Stimulated activated naive CD8-positive, alpha-beta T cell treated with anti-CD3 and anti-CD28 coated beads, Interleukin-15, amount 100 ng/mL, for 72 hours (primary cell): ENCODE measurements at regions not wholly inside any gene's neighbourhood (a gene's known extent, or its start where the extent isn't known, plus 50 kb on each side); places are given as distances from the start of the nearest gene placed in this dataset.
"Not testable (repeated sequence)": the region's sequence is repeated elsewhere in the genome, so short reads cannot be mapped to it uniquely, and the experiment has no call there.

ENCODE experiments used
- ATAC-seq: fragments of 150-1000 bp; cut with Tn5 transposase; 2 replicates; pipeline ENCODE4 v1.10.0; 2021; ENCODE audit warnings: mild to moderate bottlenecking, moderate library complexity
- DNase-seq, 2 donors: peaks; one replicate each; pipeline ENCODE4 v3.0.0; 2021 to 2022
- H3K27ac Mint-ChIP-seq, 2 donors: one replicate each; pipeline ENCODE4 v1.8.0; 2022; ENCODE audit warnings: mild to moderate bottlenecking in 2 of 2, mixed read lengths in 2 of 2, moderate library complexity in 2 of 2
- H3K27me3 Mint-ChIP-seq: one replicate; pipeline ENCODE4 v1.8.0; 2022; ENCODE audit warnings: mixed read lengths
- H3K4me1 Mint-ChIP-seq: one replicate; pipeline ENCODE4 v1.8.0; 2022; ENCODE audit warnings: mild to moderate bottlenecking, mixed read lengths
- H3K4me3 Mint-ChIP-seq, 2 donors: one replicate each; pipeline ENCODE4 v1.8.0; 2022; ENCODE audit warnings: mild to moderate bottlenecking in 2 of 2, mixed read lengths in 2 of 2, moderate library complexity in 1 of 2
- H3K9me3 Mint-ChIP-seq, 2 donors: one replicate each; pipeline ENCODE4 v1.8.0; 2022; ENCODE audit warnings: mixed read lengths in 2 of 2

GRCh38 chr7:145520284-145520683 lies 596.3 kb upstream of the CNTNAP2 start:
- H3K27ac Mint-ChIP-seq: no peak overlapping the region
- ATAC-seq: no peak
- no peak overlapping the region for H3K4me3 Mint-ChIP-seq
- H3K27me3 Mint-ChIP-seq: no peaks in the 10 kb centered on the region
- H3K9me3 Mint-ChIP-seq: peaks cover 0 to 7% of the 10 kb centered on the region in 2 donors
- no peaks in the 10 kb centered on the region for H3K4me1 Mint-ChIP-seq
- DNase-seq: no peak

- Mint-ChIP-seq H3K4me1 (no peaks in the 10 kb centered on the region), H3K27ac (no peak overlapping the region), H3K27me3 (no peaks in the 10 kb centered on the region), H3K9me3 (peaks cover 8 to 20% of the 10 kb centered on the region in 2 donors), H3K4me3 (no peak overlapping the region)
- DNase-seq: no peak
- ATAC-seq: no peak
Measured at GRCh38 chr7:145511004-145511403, 605.6 kb upstream of the CNTNAP2 start.

- H3K27ac Mint-ChIP-seq: no peak overlapping the region
- no peaks in the 10 kb centered on the region for H3K4me1 Mint-ChIP-seq
Measured at GRCh38 chr7:145497911-145498525, 618.6 kb upstream of the CNTNAP2 start.

GRCh38 chr7:145490356-145490755 lies 626.2 kb upstream of the CNTNAP2 start:
- DNase-seq (no peak), ATAC-seq (no peak)
- H3K27me3 Mint-ChIP-seq: no peaks in the 10 kb centered on the region
- H3K4me1 Mint-ChIP-seq: no peaks in the 10 kb centered on the region
- H3K9me3 Mint-ChIP-seq: peaks cover 6 to 30% of the 10 kb centered on the region in 2 donors
- H3K27ac Mint-ChIP-seq: no peak overlapping the region
- no peak overlapping the region for H3K4me3 Mint-ChIP-seq

More at GRCh38 chr7:145497911-145498525, 618.6 kb upstream of the CNTNAP2 start:
- Mint-ChIP-seq H3K27me3 (no peaks in the 10 kb centered on the region), H3K9me3 (peaks cover 14 to 17% of the 10 kb centered on the region in 2 donors), H3K4me3 (no peak overlapping the region)
- DNase-seq: no peak
- no peak for ATAC-seq

GRCh38 chr7:145489609-145490008 lies 627.0 kb upstream of the CNTNAP2 start:
- DNase-seq: no peak
- peaks cover 6 to 28% of the 10 kb centered on the region in 2 donors for H3K9me3 Mint-ChIP-seq
- H3K4me3 Mint-ChIP-seq: no peak overlapping the region
- no peaks in the 10 kb centered on the region for H3K27me3 Mint-ChIP-seq
- no peak for ATAC-seq
- no peaks in the 10 kb centered on the region for H3K4me1 Mint-ChIP-seq
- H3K27ac Mint-ChIP-seq: no peak overlapping the region

GRCh38 chr7:145488816-145489215 lies 627.8 kb upstream of the CNTNAP2 start:
- no peaks in the 10 kb centered on the region for H3K4me1 Mint-ChIP-seq
- peaks cover 6 to 21% of the 10 kb centered on the region in 2 donors for H3K9me3 Mint-ChIP-seq
- no peak overlapping the region for H3K4me3 Mint-ChIP-seq
- ATAC-seq: no peak
- no peaks in the 10 kb centered on the region for H3K27me3 Mint-ChIP-seq
- H3K27ac Mint-ChIP-seq: no peak overlapping the region
- no peak for DNase-seq

GRCh38 chr7:145481985-145482384 lies 634.6 kb upstream of the CNTNAP2 start:
- H3K27me3 Mint-ChIP-seq: no peaks in the 10 kb centered on the region
- no peaks in the 10 kb centered on the region for H3K4me1 Mint-ChIP-seq
- ATAC-seq (no peak), DNase-seq (no peak)
- H3K27ac Mint-ChIP-seq: no peak overlapping the region
- H3K4me3 Mint-ChIP-seq: no peak overlapping the region
- peaks cover 5 to 7% of the 10 kb centered on the region in 2 donors for H3K9me3 Mint-ChIP-seq

GRCh38 chr7:145478541-145478940 lies 638.1 kb upstream of the CNTNAP2 start:
- Mint-ChIP-seq H3K27ac (no peak overlapping the region), H3K4me3 (no peak overlapping the region), H3K9me3 (peaks cover 5 to 14% of the 10 kb centered on the region in 2 donors), H3K27me3 (no peaks in the 10 kb centered on the region), H3K4me1 (no peaks in the 10 kb centered on the region)
- no peak for ATAC-seq
- no peak for DNase-seq

GRCh38 chr7:145474009-145474686 lies 638.3 kb upstream of the TPK1 start:
- Mint-ChIP-seq H3K4me3 (no peak overlapping the region), H3K27ac (peak overlapping the region in 1 of 2 donors; percentile 54), H3K9me3 (peaks cover 0 to 20% of the 10 kb centered on the region in 2 donors), H3K4me1 (no peaks in the 10 kb centered on the region), H3K27me3 (no peaks in the 10 kb centered on the region)
- DNase-seq: no peak
- no peak for ATAC-seq

- no peak overlapping the region for H3K27ac Mint-ChIP-seq
- H3K27me3 Mint-ChIP-seq: no peaks in the 10 kb centered on the region
- no peaks in the 10 kb centered on the region for H3K4me1 Mint-ChIP-seq
- H3K9me3 Mint-ChIP-seq: peaks cover 0 to 13% of the 10 kb centered on the region in 2 donors
- no peak for DNase-seq
- no peak overlapping the region for H3K4me3 Mint-ChIP-seq
- ATAC-seq: no peak
Measured at GRCh38 chr7:145471883-145472282, 636.0 kb upstream of the TPK1 start.

- H3K27ac Mint-ChIP-seq: no peak overlapping the region
- H3K4me1 Mint-ChIP-seq: no peaks in the 10 kb centered on the region
- DNase-seq (no peak), ATAC-seq (no peak)
- no peak overlapping the region for H3K4me3 Mint-ChIP-seq
- no peaks in the 10 kb centered on the region for H3K9me3 Mint-ChIP-seq
- H3K27me3 Mint-ChIP-seq: no peaks in the 10 kb centered on the region
Measured at GRCh38 chr7:145464287-145464686, 628.4 kb upstream of the TPK1 start.

- ATAC-seq (no peak), DNase-seq (no peak)
- no peak overlapping the region for H3K4me3 Mint-ChIP-seq
- H3K27me3 Mint-ChIP-seq: no peaks in the 10 kb centered on the region
- H3K27ac Mint-ChIP-seq: no peak overlapping the region
- no peaks in the 10 kb centered on the region for H3K9me3 Mint-ChIP-seq
- no peaks in the 10 kb centered on the region for H3K4me1 Mint-ChIP-seq
Measured at GRCh38 chr7:145462463-145462862, 626.6 kb upstream of the TPK1 start.

- Mint-ChIP-seq H3K4me1 (no peaks in the 10 kb centered on the region), H3K27ac (no peak overlapping the region), H3K27me3 (no peaks in the 10 kb centered on the region), H3K4me3 (no peak overlapping the region), H3K9me3 (peaks cover 5 to 11% of the 10 kb centered on the region in 2 donors)
- DNase-seq (no peak), ATAC-seq (no peak)
Measured at GRCh38 chr7:145434811-145435210, 599.0 kb upstream of the TPK1 start.

- ATAC-seq (no peak), DNase-seq (no peak)
- no peaks in the 10 kb centered on the region for H3K27me3 Mint-ChIP-seq
- H3K4me1 Mint-ChIP-seq: no peaks in the 10 kb centered on the region
- H3K27ac Mint-ChIP-seq: no peak overlapping the region
- H3K9me3 Mint-ChIP-seq: peaks cover 11% of the 10 kb centered on the region in 2 donors
- H3K4me3 Mint-ChIP-seq: no peak overlapping the region
Measured at GRCh38 chr7:145431834-145432233, 596.0 kb upstream of the TPK1 start.

GRCh38 chr7:145418481-145418880 lies 582.6 kb upstream of the TPK1 start:
- H3K4me3 Mint-ChIP-seq, H3K9me3 Mint-ChIP-seq, ATAC-seq, H3K27me3 Mint-ChIP-seq, H3K4me1 Mint-ChIP-seq, H3K27ac Mint-ChIP-seq, DNase-seq: not testable (repeated sequence)

- DNase-seq (no peak), ATAC-seq (no peak)
- Mint-ChIP-seq H3K9me3 (peaks cover 0 to 4% of the 10 kb centered on the region in 2 donors), H3K4me1 (no peaks in the 10 kb centered on the region), H3K4me3 (no peak overlapping the region), H3K27me3 (no peaks in the 10 kb centered on the region), H3K27ac (no peak overlapping the region)
Measured at GRCh38 chr7:145411066-145411465, 575.2 kb upstream of the TPK1 start.
